Testis (tissue), 2 donors: ENCODE measurements at regions not wholly inside any gene's neighbourhood (a gene's known extent, or its start where the extent isn't known, plus 50 kb on each side); places are given as distances from the start of the nearest gene placed in this dataset.

Experiments used
- CTCF ChIP-seq, 3 experiments: fragments of 450-650 bp in 2 of 3; fragments of 200-600 bp in 1 of 3; sonication (generic) in 1 of 3; IDR thresholded peaks; one replicate each; pipeline ENCODE4 v1.5.1; 2016 to 2019; ENCODE audit warnings: antibody characterized with exemption in 3 of 3, mild to moderate bottlenecking in 2 of 3, moderate library complexity in 1 of 3
- POLR2A ChIP-seq: fragments of 450-650 bp; IDR thresholded peaks from one replicate; pipeline ENCODE4 v1.6.1; 2017; ENCODE audit warnings: antibody characterized with exemption, mild to moderate bottlenecking, moderate library complexity

DNA sequence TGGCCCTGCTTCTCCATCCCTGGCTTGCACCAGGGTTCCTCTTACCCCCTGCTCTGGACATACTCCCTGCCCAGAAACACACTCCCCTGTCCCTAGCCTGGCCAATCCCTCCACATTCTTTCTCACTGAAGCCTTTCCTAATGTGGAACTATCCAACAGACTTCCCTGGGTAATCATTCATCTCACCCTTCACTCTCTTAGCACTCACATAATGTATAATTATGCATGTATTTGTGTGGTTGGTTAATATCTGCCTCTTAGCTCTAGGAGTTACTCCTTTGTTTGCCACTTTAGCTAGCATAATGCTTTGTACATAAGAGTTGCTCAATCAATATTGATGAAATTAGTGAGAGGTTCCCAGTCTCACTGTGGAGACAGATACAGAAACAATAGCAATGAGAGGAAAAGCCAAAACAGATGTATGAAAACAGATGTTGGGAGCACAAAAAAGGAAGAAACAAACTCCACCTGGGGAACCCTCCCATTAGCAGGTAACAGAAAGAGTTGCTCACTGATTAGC is 76.9 kb upstream of the WARS2 start:
- TF ChIP-seq CTCF (IDR thresholded peaks at IDR 0.05) (no peak), POLR2A (no peak)
